ENCODE measurements at regions not wholly inside any gene's neighbourhood (a gene's known extent, or its start where the extent isn't known, plus 50 kb on each side); places are given as distances from the start of the nearest gene placed in this dataset.
"Not testable (repeated sequence)": the region's sequence is repeated elsewhere in the genome, so short reads cannot be mapped to it uniquely, and the experiment has no call there.

DNA sequence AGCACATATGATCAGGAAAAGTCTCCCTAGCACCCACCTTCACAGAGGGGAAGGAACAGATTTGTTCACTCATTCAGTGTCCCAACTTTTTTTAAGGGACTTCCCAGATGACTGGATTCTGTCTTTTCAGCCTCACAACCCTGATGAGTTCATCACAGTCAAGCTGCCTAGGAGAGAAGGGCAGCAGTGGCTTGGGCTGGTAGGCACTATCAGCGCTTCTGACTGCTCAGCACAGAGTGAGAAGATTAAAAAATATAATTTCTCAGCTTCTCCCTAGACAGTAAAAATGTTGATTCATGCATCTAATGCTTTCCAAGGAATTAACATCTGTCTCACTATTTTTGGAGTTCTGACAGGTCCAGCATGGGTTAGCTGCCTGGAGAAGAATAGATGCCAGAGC, 328.2 kb downstream of the DTHD1 start:
- no peak for DNase-seq

DNA sequence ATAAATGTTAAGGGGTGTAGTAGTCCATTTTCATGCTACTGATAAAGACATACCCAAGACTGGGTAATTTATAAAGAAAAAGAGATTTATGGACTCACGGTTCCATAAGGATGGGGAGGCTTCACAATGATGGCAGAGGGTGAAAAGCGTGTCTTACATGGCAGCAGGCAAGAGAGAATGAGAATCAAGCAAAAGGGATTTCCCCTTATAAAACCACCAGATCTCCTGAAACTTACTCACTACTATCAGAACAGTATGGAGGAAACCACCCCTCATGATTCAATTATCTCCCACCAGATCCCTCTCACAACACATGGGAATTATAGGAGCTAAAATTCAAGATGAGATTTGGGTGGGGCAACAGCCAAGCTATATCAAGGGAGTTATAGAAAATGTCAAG, 329.2 kb downstream of the DTHD1 start:
- DNase-seq = no peak

GRCh38 chr4:36613142-36613541, 331.7 kb downstream of the DTHD1 start:
- not testable (repeated sequence) for DNase-seq

DNA sequence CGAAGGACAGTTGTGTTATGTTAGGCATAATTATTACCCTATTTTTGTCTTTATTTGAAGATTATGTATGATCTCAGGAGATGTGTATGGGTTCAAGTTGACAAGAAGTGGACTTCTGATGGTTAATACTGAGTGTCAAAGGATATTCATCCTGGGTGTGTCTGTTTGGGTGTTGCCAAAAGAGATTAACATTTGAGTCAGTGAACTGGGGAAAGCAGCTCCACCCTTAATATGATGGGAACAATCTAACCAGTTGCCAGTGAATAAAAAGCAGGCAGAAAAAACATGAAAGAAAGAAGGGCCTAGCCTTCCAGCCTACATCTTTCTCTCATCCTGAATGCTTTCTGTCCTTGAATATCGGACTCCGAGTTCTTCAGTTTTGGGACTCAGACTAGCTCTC, 332.6 kb downstream of the DTHD1 start:
- no peak for DNase-seq

DNA sequence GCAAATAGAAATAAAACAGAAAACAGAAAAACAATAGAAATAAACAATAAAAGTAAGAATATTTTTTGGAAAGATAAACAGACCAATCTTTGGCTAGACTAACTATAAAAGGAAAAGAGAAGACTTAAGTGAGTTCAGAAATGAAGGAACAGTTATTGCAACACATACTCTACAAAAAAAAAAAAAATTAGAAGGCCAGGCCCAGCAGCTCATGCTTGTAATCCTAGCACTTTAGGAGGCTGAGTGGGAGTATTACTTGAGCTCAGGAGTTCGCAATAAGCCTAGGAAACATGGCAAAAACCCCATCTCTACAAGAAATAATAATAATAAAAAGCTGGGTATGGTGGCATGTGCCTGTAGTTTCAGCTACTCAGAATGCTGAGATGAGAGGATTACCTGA, 336.7 kb downstream of the DTHD1 start:
- no peak for DNase-seq

DNA sequence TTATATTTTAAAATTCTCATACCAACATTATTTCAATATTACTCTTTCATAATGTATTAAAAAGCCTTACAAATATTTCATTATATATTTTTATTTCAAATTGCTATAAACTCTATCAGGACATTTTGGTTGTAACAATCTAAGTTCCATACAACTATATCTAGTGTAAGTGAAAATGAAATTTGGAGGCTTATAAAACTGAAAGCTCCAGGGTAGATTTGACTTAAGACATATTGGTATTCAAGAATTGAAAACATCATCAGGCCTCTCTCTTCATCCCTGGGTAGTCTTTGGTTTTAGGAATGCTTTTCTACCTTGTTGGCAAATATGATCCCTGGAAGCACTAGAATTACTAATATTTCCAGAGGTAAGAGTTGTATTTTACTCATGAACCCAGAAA, 342.6 kb downstream of the DTHD1 start:
- DNase-seq = no peak

DNA sequence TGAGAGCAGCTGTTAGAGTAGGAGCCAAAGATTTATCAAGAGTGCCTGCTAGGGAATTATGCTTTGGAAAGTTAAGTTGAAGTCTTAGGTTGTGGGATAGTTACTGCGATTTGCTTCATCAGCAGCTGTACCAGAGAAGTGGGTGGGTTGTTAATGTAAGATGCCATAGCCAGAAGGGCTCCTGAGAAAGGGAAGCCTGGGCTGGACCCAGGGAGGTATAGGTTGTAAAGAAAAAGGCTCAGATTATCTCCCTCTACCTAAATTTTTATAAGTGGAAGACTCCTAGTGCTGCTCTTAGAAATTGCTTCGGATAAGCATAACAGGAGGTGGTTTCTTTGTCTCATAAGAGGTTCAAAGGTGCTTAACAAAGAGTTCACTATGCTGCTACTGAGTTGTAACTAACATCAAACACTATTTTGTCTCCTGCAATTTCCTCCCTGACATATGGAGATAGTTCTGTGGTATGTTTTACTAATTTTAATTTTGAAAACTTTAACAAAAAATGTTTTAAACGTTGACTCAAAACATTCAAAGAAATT, 356.9 kb downstream of the DTHD1 start:
- DNase-seq = no peak

- no peak for DNase-seq
These were observed 359.5 kb downstream of the DTHD1 start for GRCh38 chr4:36640876-36641275.

DNA sequence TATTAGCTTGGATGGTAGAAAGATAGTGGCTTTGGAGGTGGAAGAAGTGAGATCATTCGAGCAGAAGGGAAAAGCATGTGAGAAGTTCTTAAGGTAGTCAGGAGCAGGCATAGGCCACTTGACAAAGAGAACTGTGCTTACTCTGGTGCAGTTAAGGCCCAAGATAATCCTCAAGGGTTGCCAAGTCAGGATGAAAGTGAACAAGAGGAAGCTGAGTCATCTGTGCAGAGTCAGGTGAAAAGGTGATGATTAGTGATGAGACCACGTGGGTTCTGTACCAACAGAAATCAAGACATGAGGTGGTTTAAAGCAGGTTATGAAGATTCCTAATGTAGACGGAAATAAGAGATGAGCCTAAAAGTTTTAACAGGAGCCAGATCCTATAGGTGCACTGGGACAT, 369.8 kb downstream of the DTHD1 start:
- DNase-seq = no peak

DNA sequence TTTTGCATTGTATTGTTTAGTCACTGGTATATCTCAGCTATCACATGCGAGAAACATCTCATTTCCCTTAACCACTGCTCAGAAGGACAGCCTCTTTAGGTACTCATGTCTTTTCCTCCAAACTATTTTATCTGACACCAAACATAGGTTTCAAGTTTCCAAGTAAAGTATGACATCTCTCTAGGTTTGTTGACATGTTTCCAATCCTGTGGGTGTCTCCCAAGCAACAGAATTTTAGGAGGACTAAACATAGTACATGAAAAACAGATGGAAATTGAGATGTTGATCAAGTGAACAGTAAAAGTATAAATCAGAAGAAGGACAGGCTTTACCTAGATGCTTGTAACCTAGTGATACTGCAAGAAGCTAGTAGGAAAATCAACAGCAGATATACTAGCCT, 371.4 kb downstream of the DTHD1 start:
- no peak for DNase-seq

- DNase-seq = no peak
These were observed 384.6 kb downstream of the DTHD1 start for GRCh38 chr4:36665985-36666527.

DNA sequence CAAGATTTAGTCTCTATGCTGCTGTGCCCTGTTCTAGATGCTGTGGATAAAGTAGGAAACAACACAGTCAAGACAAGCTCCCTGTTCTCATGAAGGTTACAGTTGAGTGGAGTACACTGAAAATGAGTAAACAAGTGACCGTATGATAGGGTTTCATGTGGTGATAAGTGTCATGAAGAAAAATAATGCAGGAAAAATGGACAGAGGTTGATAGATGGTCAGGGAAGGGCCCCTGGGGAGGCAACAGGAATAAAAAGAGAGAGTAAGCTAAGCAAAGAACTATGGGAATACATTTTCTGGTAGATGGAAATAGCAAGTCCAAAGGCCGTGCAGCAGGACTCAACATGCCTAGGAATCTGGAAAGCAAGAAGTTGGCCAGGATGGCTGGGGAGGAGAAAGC, 394.0 kb downstream of the DTHD1 start:
- no peak for DNase-seq

DNA sequence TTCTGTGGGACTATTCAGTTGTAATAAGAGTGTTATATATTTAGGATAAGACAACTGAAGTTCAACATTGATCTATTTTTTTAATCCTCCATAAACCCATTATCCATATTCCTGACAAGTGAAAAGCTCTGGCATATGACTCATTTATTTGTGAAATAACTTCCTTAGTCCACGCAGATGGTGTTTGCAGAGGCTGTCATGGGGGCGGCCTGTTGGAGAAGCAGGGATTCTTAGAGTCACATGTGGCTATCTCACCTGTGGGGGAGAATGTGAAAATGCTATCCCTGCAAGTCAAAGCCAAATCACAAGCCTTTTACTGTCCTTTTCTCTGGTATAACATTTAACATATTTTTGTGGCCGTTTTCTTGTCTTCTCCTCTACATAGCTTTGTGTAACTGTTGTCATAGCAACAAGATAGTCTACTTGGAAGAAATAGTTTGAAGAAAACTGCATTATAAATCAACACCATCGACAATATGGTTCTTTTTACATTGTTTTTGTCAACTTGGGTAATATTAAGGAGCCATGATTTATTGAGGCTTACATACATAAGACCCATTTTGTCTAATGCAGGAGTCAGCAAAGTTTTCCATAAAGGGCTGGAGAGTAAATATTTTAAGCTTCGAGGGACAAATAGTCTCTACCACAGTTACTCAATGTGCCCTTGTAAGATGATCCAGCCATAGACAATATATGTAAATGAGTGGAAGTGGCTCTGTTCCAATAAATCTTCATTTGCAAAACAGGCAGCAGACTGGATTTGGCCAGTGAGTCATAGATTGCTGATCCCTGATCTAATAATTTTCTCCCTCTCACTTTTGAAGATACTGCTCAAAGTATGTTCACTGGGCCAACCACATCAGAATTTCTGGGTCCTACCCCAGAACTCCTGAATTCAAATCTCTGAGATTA, 395.0 kb downstream of the DTHD1 start:
- no peak for DNase-seq

- DNase-seq = no peak
These were observed 395.7 kb downstream of the DTHD1 start for GRCh38 chr4:36677112-36677511.

- no peak for DNase-seq
These were observed 396.5 kb downstream of the DTHD1 start for GRCh38 chr4:36677874-36678273.

DNA sequence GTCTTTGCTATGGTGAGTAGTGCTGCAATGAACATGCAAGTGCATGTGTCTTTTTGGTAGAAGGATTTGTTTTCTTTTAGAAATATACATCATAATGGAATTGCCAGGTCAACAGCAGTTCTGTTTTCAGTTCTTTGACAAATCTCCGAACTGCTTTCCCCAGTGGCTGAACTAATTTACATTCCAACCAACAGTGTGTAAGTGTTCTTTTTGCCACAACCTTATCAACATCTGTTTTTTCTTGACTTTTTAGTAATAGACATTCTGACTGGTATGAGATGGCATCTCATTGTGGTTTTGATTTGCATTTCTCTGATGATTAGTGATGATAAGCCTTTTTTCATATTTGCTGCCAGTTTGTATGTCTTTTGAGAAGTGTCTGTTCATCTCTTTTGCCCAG, 406.3 kb downstream of the DTHD1 start:
- no peak for DNase-seq

GRCh38 chr4:36692586-36692985, 411.2 kb downstream of the DTHD1 start:
- DNase-seq = no peak

- DNase-seq = no peak
These were observed 420.8 kb downstream of the DTHD1 start for GRCh38 chr4:36702245-36702644.

DNA sequence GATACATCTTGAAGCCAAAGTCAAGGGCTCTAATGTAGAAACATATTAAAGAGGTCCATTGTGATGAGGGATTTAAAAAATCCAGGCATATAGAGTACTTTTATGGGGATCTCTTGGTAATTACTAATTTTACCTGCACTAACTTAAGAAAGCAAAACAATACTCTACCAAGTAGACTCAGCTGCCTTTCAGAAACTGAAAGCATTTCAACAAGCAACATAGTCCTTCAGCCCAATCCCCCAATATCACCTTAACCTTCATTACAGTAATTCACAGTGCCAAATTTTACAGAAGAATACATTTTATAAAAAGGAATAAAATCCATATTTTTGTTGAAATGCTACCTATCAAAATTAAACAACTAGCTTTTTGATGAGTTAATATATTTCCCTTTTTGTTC, 422.9 kb downstream of the DTHD1 start:
- no peak for DNase-seq

- DNase-seq = no peak
These were observed 428.6 kb downstream of the DTHD1 start for GRCh38 chr4:36709991-36710390.

- no peak for DNase-seq
These were observed 430.6 kb downstream of the DTHD1 start for GRCh38 chr4:36712013-36712412.

DNA sequence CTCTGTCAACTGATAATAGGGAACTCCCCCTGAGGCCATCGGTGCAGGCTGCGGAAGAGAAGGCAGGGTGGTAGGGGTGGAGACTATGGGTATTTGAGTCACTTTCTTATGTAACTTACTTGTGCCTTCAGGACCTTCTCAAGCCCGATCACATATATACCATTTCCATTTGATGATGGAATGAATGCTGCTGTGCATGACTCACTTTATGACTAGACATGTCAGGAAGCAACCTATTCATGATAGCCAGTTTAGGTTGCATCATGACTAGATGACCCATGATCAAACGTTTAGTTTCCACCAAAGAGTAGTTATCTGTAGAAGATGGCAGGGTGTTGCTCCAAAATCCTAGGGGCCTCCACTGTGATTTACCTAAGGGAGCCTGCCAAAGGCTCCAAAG, 435.5 kb downstream of the DTHD1 start:
- DNase-seq = no peak

DNA sequence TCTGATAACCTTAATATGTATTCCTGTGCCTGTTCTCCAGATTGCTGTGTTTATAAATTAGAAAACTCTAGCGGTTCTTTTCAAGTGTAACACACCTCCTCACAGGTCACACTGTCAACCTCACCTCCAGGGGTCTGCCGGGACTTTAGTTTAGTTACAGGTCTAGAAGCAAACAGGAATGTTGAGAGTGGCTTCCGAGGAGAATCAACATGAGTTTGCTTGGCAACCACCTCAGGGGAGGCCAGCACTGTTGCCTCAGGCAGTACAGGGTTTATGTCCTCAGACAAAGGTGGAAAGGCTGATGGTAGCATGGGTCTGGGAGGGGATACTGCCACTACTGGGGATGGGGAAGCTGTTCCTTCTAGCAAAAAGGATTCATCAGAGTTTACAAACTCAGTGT, 438.0 kb downstream of the DTHD1 start:
- DNase-seq = no peak

- no peak for DNase-seq
These were observed 441.6 kb downstream of the DTHD1 start for GRCh38 chr4:36722986-36723385.
